GM12878 (cell line): ENCODE measurements at regions not wholly inside any gene's neighbourhood (a gene's known extent, or its start where the extent isn't known, plus 50 kb on each side); places are given as distances from the start of the nearest gene placed in this dataset.

Source experiments
- CUX1 ChIP-seq: IDR thresholded peaks from 2 replicates; pipeline ENCODE4 v1.6.1; 2012; ENCODE audit warnings: improper control_type of control experiment, low read depth, low read length; ENCODE audit not compliant: insufficient replicate concordance
- HDAC2 ChIP-seq: fragments of 200-600 bp; sonication (generic); IDR thresholded peaks from 2 replicates; pipeline ENCODE4 v1.6.1; 2017
- NFYA ChIP-seq: IDR thresholded peaks from 2 replicates; pipeline ENCODE4 v1.6.1; 2011; ENCODE audit warnings: low read depth, mild to moderate bottlenecking, low read length, improper control_type of control experiment, borderline replicate concordance
- PRDM15 ChIP-seq: fragments of 450-650 bp; formaldehyde crosslinking; IDR thresholded peaks from 2 replicates; pipeline ENCODE4 v1.4.0; 2020; ENCODE audit warnings: mild to moderate bottlenecking, moderate library complexity

- TF ChIP-seq CUX1 (no peak), NFYA (no peak), PRDM15 (no peak), HDAC2 (no peak)
- TF ChIP-seq, all 136 proteins: peak for 0
Measured at GRCh38 chr11:122179961-122180834, 64.2 kb upstream of the BLID start (continued).
